Progenitor cell of endocrine pancreas (in vitro differentiated cells): ENCODE measurements at regions not wholly inside any gene's neighbourhood (a gene's known extent, or its start where the extent isn't known, plus 50 kb on each side); places are given as distances from the start of the nearest gene placed in this dataset.
"Not testable (repeated sequence)": the region's sequence is repeated elsewhere in the genome, so short reads cannot be mapped to it uniquely, and the experiment has no call there.

ENCODE experiments used
- DNase-seq: peaks from one replicate; pipeline ENCODE4 v3.0.0; 2021; ENCODE audit warnings: low spot score; ENCODE audit not compliant: unreplicated experiment
- H3K27ac Mint-ChIP-seq: 2 replicates; pipeline ENCODE4 v1.8.0; 2021; ENCODE audit warnings: mild to moderate bottlenecking, moderate library complexity, mixed read lengths
- H3K27me3 Mint-ChIP-seq: 2 replicates; pipeline ENCODE4 v1.8.0; 2021; ENCODE audit warnings: mixed read lengths
- H3K36me3 Mint-ChIP-seq: 2 replicates; pipeline ENCODE4 v1.8.0; 2022; ENCODE audit warnings: mixed read lengths; ENCODE audit not compliant: insufficient read depth
- H3K4me1 Mint-ChIP-seq: 2 replicates; pipeline ENCODE4 v1.8.0; 2021; ENCODE audit warnings: low read depth, mixed read lengths
- H3K4me3 Mint-ChIP-seq: 2 replicates; pipeline ENCODE4 v1.8.0; 2021; ENCODE audit warnings: low read depth, mild to moderate bottlenecking, moderate library complexity, mixed read lengths
- H3K9me3 Mint-ChIP-seq: 2 replicates; pipeline ENCODE4 v1.8.0; 2021; ENCODE audit warnings: low read depth, mixed read lengths
- CTCF ChIP-seq: fragments of 200-600 bp; sonication (generic); IDR thresholded peaks from one replicate; pipeline ENCODE4 v1.5.0; 2021; ENCODE audit warnings: antibody characterized with exemption, mild to moderate bottlenecking; ENCODE audit not compliant: unreplicated experiment

GRCh38 chr3:167012691-167013090, 367.4 kb downstream of the ZBBX start:
- no peaks in the 10 kb centered on the region for H3K27me3 Mint-ChIP-seq

GRCh38 chr3:167008791-167009190, 371.3 kb downstream of the ZBBX start:
- Mint-ChIP-seq H3K4me1 (no peaks in the 10 kb centered on the region), H3K27ac (no peak overlapping the region), H3K4me3 (no peak overlapping the region), H3K36me3 (no peaks in the 10 kb centered on the region), H3K9me3 (peaks cover 7% of the 10 kb centered on the region), H3K27me3 (no peaks in the 10 kb centered on the region)
- TF ChIP-seq CTCF = no peak
- no peak for DNase-seq

More at GRCh38 chr3:167012691-167013090, 367.4 kb downstream of the ZBBX start:
- no peaks in the 10 kb centered on the region for H3K4me1 Mint-ChIP-seq
- H3K4me3 Mint-ChIP-seq = no peak overlapping the region
- no peak for TF ChIP-seq CTCF
- H3K27ac Mint-ChIP-seq = no peak overlapping the region
- no peaks in the 10 kb centered on the region for H3K36me3 Mint-ChIP-seq
- H3K9me3 Mint-ChIP-seq = peaks cover 7% of the 10 kb centered on the region
- DNase-seq = no peak

GRCh38 chr3:167001374-167001773, 378.7 kb downstream of the ZBBX start:
- Mint-ChIP-seq H3K4me1 (no peaks in the 10 kb centered on the region), H3K4me3 (no peak overlapping the region), H3K9me3 (peaks cover 19% of the 10 kb centered on the region), H3K27me3 (no peaks in the 10 kb centered on the region), H3K27ac (no peak overlapping the region), H3K36me3 (no peaks in the 10 kb centered on the region)
- no peak for DNase-seq
- TF ChIP-seq CTCF = no peak

GRCh38 chr3:166993015-166993630, 387.0 kb downstream of the ZBBX start:
- no peak for DNase-seq
- Mint-ChIP-seq H3K4me1 (no peaks in the 10 kb centered on the region), H3K36me3 (no peaks in the 10 kb centered on the region), H3K9me3 (no peaks in the 10 kb centered on the region), H3K27ac (no peak overlapping the region), H3K27me3 (no peaks in the 10 kb centered on the region), H3K4me3 (no peak overlapping the region)
- TF ChIP-seq CTCF = no peak

- no peak for DNase-seq
- no peaks in the 10 kb centered on the region for H3K9me3 Mint-ChIP-seq
- no peak for TF ChIP-seq CTCF
- no peaks in the 10 kb centered on the region for H3K4me1 Mint-ChIP-seq
- no peaks in the 10 kb centered on the region for H3K27me3 Mint-ChIP-seq
- H3K36me3 Mint-ChIP-seq = no peaks in the 10 kb centered on the region
- no peak overlapping the region for H3K4me3 Mint-ChIP-seq
- no peak overlapping the region for H3K27ac Mint-ChIP-seq
Measured at GRCh38 chr3:166986000-166986399, 394.1 kb downstream of the ZBBX start.

- not testable (repeated sequence) for H3K9me3 Mint-ChIP-seq, DNase-seq, H3K27me3 Mint-ChIP-seq, H3K27ac Mint-ChIP-seq, H3K4me3 Mint-ChIP-seq, H3K36me3 Mint-ChIP-seq, H3K4me1 Mint-ChIP-seq
Measured at GRCh38 chr3:166975796-166976195, 404.3 kb downstream of the ZBBX start.

- not testable (repeated sequence) for H3K4me3 Mint-ChIP-seq, H3K36me3 Mint-ChIP-seq, H3K4me1 Mint-ChIP-seq, H3K27me3 Mint-ChIP-seq, H3K9me3 Mint-ChIP-seq, H3K27ac Mint-ChIP-seq, DNase-seq
Measured at GRCh38 chr3:166967714-166968113, 412.4 kb downstream of the ZBBX start.
